ENCODE measurements at regions not wholly inside any gene's neighbourhood (a gene's known extent, or its start where the extent isn't known, plus 50 kb on each side); places are given as distances from the start of the nearest gene placed in this dataset.

DNA sequence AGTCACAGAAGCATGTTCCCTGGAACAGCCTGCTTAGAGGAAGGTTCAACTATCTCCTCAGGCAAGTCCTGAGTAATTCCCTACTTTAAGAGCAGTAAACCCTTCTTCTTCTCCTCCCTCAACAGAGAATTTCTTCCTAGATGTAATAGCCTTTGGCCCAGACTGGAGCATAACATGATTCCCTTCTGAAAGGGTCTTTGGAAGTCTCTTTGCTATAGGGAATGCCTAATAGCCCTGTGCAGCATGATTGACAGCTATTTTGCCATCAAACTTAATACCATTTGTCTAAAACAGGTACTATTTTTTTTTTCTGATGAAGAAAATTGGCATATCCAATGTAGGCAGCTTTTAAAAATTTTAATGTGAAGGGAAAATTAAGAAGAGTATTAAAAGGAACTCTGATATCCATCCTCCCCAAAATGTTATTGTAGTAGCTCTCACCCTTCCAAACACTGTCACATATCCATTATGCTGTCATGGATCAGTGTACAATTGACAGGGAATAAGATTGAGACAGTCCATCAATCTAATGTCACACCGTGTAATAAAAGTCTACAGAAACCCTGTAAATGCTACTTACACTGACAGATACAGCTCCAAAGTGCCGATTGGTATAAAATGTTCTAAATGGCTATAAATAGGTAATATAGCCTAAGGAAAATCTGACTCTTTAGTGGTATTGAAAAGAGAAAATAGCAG is 884.6 kb downstream of the TTLL7 start:
- no peak for DNase-seq (ENCODE audit: low spot score)
- no peaks in the 10 kb centered on the region for H3K36me3 Mint-ChIP-seq
- H3K27ac Mint-ChIP-seq = no peak overlapping the region
- H3K9me3 Mint-ChIP-seq = no peaks in the 10 kb centered on the region
- ATAC-seq = no peak
- no peak overlapping the region for H3K4me3 Mint-ChIP-seq
- H3K27me3 Mint-ChIP-seq (ENCODE audit: low read depth) = no peaks in the 10 kb centered on the region
- CTCF ChIA-PET = no interaction called here
- POLR2A ChIA-PET = no interaction called here
- TF ChIP-seq HMGXB4 (CRISPR knock-in tag; IDR thresholded peaks at IDR 0.05) (no peak), ZNF671 (CRISPR knock-in tag; IDR thresholded peaks at IDR 0.05) (no peak), ZNF416 (CRISPR knock-in tag; IDR thresholded peaks at IDR 0.05) (no peak), IRF2 (CRISPR knock-in tag; IDR thresholded peaks at IDR 0.05; ENCODE audit: borderline replicate concordance, low read depth) (no peak), ERG (CRISPR knock-in tag; IDR thresholded peaks at IDR 0.05) (no peak), CREM (CRISPR knock-in tag; IDR thresholded peaks at IDR 0.05) (no peak), TCF7 (CRISPR knock-in tag; IDR thresholded peaks at IDR 0.05; ENCODE audit: low read depth) (no peak), NR3C1 (CRISPR knock-in tag; conservative IDR thresholded peaks at IDR 0.05; ENCODE audit: low read depth) (no peak), SP1 (CRISPR knock-in tag; conservative IDR thresholded peaks at IDR 0.05) (no peak), TP53 (CRISPR knock-in tag; IDR thresholded peaks at IDR 0.05) (no peak), SOX15 (CRISPR knock-in tag; IDR thresholded peaks at IDR 0.05) (no peak), GABPB1 (CRISPR knock-in tag; IDR thresholded peaks at IDR 0.05) (no peak), MLX (CRISPR knock-in tag; IDR thresholded peaks at IDR 0.05) (no peak), KAT7 (CRISPR knock-in tag; IDR thresholded peaks at IDR 0.05; ENCODE audit: borderline replicate concordance) (no peak), GTF2I (CRISPR knock-in tag; conservative IDR thresholded peaks at IDR 0.05) (no peak), JAZF1 (CRISPR knock-in tag; IDR thresholded peaks at IDR 0.05) (no peak)
- TF ChIP-seq, protein P1, sequence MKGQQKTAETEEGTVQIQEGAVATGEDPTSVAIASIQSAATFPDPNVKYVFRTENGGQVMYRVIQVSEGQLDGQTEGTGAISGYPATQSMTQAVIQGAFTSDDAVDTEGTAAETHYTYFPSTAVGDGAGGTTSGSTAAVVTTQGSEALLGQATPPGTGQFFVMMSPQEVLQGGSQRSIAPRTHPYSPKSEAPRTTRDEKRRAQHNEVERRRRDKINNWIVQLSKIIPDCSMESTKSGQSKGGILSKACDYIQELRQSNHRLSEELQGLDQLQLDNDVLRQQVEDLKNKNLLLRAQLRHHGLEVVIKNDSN (CRISPR knock-in tag; IDR thresholded peaks at IDR 0.05) = no peak
- TF ChIP-seq, protein P2, sequence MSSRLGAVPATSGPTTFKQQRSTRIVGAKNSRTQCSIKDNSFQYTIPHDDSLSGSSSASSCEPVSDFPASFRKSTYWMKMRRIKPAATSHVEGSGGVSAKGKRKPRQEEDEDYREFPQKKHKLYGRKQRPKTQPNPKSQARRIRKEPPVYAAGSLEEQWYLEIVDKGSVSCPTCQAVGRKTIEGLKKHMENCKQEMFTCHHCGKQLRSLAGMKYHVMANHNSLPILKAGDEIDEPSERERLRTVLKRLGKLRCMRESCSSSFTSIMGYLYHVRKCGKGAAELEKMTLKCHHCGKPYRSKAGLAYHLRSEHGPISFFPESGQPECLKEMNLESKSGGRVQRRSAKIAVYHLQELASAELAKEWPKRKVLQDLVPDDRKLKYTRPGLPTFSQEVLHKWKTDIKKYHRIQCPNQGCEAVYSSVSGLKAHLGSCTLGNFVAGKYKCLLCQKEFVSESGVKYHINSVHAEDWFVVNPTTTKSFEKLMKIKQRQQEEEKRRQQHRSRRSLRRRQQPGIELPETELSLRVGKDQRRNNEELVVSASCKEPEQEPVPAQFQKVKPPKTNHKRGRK (CRISPR knock-in tag; IDR thresholded peaks at IDR 0.05; ENCODE audit: borderline replicate concordance) = no peak
- TF ChIP-seq, protein P3, sequence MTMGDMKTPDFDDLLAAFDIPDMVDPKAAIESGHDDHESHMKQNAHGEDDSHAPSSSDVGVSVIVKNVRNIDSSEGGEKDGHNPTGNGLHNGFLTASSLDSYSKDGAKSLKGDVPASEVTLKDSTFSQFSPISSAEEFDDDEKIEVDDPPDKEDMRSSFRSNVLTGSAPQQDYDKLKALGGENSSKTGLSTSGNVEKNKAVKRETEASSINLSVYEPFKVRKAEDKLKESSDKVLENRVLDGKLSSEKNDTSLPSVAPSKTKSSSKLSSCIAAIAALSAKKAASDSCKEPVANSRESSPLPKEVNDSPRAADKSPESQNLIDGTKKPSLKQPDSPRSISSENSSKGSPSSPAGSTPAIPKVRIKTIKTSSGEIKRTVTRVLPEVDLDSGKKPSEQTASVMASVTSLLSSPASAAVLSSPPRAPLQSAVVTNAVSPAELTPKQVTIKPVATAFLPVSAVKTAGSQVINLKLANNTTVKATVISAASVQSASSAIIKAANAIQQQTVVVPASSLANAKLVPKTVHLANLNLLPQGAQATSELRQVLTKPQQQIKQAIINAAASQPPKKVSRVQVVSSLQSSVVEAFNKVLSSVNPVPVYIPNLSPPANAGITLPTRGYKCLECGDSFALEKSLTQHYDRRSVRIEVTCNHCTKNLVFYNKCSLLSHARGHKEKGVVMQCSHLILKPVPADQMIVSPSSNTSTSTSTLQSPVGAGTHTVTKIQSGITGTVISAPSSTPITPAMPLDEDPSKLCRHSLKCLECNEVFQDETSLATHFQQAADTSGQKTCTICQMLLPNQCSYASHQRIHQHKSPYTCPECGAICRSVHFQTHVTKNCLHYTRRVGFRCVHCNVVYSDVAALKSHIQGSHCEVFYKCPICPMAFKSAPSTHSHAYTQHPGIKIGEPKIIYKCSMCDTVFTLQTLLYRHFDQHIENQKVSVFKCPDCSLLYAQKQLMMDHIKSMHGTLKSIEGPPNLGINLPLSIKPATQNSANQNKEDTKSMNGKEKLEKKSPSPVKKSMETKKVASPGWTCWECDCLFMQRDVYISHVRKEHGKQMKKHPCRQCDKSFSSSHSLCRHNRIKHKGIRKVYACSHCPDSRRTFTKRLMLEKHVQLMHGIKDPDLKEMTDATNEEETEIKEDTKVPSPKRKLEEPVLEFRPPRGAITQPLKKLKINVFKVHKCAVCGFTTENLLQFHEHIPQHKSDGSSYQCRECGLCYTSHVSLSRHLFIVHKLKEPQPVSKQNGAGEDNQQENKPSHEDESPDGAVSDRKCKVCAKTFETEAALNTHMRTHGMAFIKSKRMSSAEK (CRISPR knock-in tag; IDR thresholded peaks at IDR 0.05; ENCODE audit: borderline replicate concordance) = no peak
- TF ChIP-seq, protein P4, sequence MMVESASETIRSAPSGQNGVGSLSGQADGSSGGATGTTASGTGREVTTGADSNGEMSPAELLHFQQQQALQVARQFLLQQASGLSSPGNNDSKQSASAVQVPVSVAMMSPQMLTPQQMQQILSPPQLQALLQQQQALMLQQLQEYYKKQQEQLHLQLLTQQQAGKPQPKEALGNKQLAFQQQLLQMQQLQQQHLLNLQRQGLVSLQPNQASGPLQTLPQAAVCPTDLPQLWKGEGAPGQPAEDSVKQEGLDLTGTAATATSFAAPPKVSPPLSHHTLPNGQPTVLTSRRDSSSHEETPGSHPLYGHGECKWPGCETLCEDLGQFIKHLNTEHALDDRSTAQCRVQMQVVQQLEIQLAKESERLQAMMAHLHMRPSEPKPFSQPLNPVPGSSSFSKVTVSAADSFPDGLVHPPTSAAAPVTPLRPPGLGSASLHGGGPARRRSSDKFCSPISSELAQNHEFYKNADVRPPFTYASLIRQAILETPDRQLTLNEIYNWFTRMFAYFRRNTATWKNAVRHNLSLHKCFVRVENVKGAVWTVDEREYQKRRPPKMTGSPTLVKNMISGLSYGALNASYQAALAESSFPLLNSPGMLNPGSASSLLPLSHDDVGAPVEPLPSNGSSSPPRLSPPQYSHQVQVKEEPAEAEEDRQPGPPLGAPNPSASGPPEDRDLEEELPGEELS (CRISPR knock-in tag; IDR thresholded peaks at IDR 0.05) = no peak
- peaks cover 23% of the 10 kb centered on the region for H3K4me1 Mint-ChIP-seq
